Pancreas (tissue), 10 donors: ENCODE measurements at regions not wholly inside any gene's neighbourhood (a gene's known extent, or its start where the extent isn't known, plus 50 kb on each side); places are given as distances from the start of the nearest gene placed in this dataset.

Experiments
- ATAC-seq, 4 donors: fragments of 200-7000 bp; cut with Tn5 transposase; one replicate each; pipeline versions ENCODE4 v1.8.0 to v1.9.1; 2020; ENCODE audit warnings: mild to moderate bottlenecking in 4 of 4, moderate library complexity in 4 of 4
- DNase-seq, 6 donors: peaks; one replicate each; pipeline ENCODE4 v3.0.0-alpha.2; 2020
- FAIRE-seq: peaks from 2 replicates; lab custom pipeline; 2012; peaks lifted over from hg19 to GRCh38; lab: Jason Lieb, UNC
- H3K27ac ChIP-seq, 4 donors: fragments of 200-600 bp; sonication (generic); 1 replicate in 3 of 4; 2 replicates in 1 of 4; pipeline versions ENCODE4 v1.5.0 to v1.8.0; 2020
- H3K27me3 ChIP-seq, 4 donors: fragments of 200-600 bp; one replicate each; pipeline ENCODE4 v1.8.0; 2021
- H3K36me3 ChIP-seq, 3 donors: fragments of 200-600 bp; sonication (generic) in 1 of 3; one replicate each; pipeline versions ENCODE4 v1.5.0 to v1.8.0; 2020 to 2021
- H3K4me1 ChIP-seq, 3 donors: fragments of 200-600 bp; one replicate each; pipeline ENCODE4 v1.8.0; 2021
- H3K4me3 ChIP-seq, 4 donors: fragments of 200-600 bp; sonication (generic) in 2 of 4; one replicate each; pipeline versions ENCODE4 v1.5.0 to v1.8.0; 2020 to 2021
- H3K9me3 ChIP-seq, 4 donors: fragments of 200-600 bp; one replicate each; pipeline ENCODE4 v1.8.0; 2021
- WGBS, 2 donors: extraction: QIAGEN DNeasy Blood & Tissue Kit; methylation state at CpG; one replicate each; pipeline ENCODE4 v1.1.7; 2013; 5-methylcytosine and 5-hydroxymethylcytosine counted together
- intact Hi-C, 3 donors: fragments of 100-400 bp; cut with DNase I; formaldehyde crosslinking; loops; one replicate each; pipeline versions ENCODE4 v1.11.1 to v1.14.2; 2022
- TF ChIP-seq, protein P1 (sequence below), 4 donors: fragments of 200-600 bp; sonication (generic) in 3 of 4; IDR thresholded peaks; one replicate each; pipeline versions ENCODE4 v1.5.0 to v1.8.0; 2021; ENCODE audit warnings: antibody characterized with exemption in 4 of 4
- donor health status: healthy with polysubstance abuse.
- donor health status: DM: no; HTN: no; CAD: no; lungs with moderate emphysema.
- donor health status: DM: no; HTN: no; CAD: no.
- donor health status: control.
- donor health status: control.
- donor health status: Bipolar disorder and iron deficiency.
- donor health status: DM: yes; HTN: yes; CAD: no.
- donor health status: DM: no; HTN: no; CAD: no.
- donor health status: DM: no; HTN: no; CAD: no.
- donor health status: DM: yes; HTN: yes; CAD: no.

- Histone ChIP-seq H3K4me3 (no peak overlapping the region), H3K36me3 (no peaks in the 10 kb centered on the region), H3K9me3 (no peaks in the 10 kb centered on the region), H3K27ac (no peak overlapping the region), H3K27me3 (no peaks in the 10 kb centered on the region), H3K4me1 (peaks cover 0 to 15% (median 12%) of the 10 kb centered on the region in 3 donors)
- 97 to 99% methylated on average over 2 of the region's 2 CpGs for WGBS, 2 donors
- DNase-seq (no peak), ATAC-seq (no peak), FAIRE-seq (no peak)
- TF ChIP-seq, protein P1, sequence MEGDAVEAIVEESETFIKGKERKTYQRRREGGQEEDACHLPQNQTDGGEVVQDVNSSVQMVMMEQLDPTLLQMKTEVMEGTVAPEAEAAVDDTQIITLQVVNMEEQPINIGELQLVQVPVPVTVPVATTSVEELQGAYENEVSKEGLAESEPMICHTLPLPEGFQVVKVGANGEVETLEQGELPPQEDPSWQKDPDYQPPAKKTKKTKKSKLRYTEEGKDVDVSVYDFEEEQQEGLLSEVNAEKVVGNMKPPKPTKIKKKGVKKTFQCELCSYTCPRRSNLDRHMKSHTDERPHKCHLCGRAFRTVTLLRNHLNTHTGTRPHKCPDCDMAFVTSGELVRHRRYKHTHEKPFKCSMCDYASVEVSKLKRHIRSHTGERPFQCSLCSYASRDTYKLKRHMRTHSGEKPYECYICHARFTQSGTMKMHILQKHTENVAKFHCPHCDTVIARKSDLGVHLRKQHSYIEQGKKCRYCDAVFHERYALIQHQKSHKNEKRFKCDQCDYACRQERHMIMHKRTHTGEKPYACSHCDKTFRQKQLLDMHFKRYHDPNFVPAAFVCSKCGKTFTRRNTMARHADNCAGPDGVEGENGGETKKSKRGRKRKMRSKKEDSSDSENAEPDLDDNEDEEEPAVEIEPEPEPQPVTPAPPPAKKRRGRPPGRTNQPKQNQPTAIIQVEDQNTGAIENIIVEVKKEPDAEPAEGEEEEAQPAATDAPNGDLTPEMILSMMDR (IDR thresholded peaks at IDR 0.05), result no peak
- intact Hi-C loops, result no loop called here
These were observed 354.3 kb upstream of the ACTBL2 start for GRCh38 chr5:57836921-57837320.

DNA sequence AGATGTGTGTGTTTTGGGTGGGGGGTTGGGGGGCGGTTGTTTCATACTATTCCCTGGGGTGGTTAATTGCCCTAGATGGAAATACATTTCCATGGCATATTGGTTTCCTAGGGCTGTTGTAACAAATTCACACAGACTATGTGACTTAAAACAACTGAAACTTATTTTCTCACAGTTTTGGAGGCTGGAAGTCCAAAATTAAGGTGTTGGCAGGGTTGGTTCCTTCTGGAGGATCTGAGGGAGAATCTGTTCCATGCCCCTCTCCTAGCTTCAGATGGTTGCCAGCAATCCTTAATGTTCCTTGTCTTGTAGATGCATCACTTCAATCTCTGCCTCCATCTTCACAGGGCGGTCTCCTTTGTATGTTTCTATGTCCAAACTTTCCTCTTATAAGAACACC, 353.7 kb upstream of the ACTBL2 start:
- Histone ChIP-seq H3K9me3 (no peaks in the 10 kb centered on the region), H3K27ac (no peak overlapping the region), H3K4me1 (peaks cover 0 to 15% (median 12%) of the 10 kb centered on the region in 3 donors), H3K36me3 (no peaks in the 10 kb centered on the region), H3K4me3 (no peak overlapping the region), H3K27me3 (no peaks in the 10 kb centered on the region)
- TF ChIP-seq, protein P1 (IDR thresholded peaks at IDR 0.05), result no peak
- FAIRE-seq, result no peak
- intact Hi-C loops, result no loop called here
- no peak for ATAC-seq
- no peak for DNase-seq
- WGBS, 2 donors, result 95 to 98% methylated on average over 2 of the region's 2 CpGs

DNA sequence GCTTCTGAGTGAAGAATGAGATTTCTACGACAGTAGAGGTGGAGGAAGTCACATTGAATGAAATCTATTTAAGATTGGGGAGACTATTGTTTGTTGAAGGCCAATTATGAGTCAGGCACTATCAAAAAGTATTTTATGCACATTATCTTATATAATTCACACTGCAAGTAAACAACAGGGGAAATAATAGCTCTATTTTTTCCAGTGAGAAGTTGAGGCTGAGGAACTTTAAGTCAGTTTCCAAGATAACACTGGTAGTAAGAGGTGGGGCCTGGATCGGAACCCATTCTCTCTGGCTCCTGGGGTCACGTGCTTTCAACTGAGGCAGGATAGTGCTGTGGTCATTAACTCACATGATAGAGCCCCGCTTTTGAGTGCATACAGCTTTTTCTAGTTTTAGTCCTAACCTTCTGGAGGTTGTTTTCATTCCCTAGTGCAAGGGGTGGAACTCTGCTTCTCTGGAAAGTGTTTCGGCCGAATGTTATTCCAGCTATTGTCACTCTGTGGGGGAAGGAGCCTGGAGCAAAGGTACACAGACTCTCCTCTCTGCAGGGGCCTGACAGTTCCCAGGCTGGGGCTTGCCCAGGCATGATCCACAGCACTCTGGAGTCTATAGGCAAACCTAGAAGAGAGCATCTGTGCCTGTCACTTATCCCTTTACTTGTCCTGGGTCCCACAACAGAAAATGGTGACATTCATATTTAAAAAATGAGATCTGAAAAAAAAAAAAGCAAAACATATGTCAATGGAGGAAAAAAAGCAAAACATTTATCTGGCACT, 352.4 kb upstream of the ACTBL2 start:
- ATAC-seq, result peak; percentile 52 to 86 (median 60)
- DNase-seq, result peak in 3 of 6 donors; percentile 15 to 53 (median 35)
- H3K4me1 ChIP-seq, result peaks cover 0 to 15% (median 12%) of the 10 kb centered on the region in 3 donors

GRCh38 chr5:57833489-57833888, 350.9 kb upstream of the ACTBL2 start:
- Histone ChIP-seq H3K4me1 (peaks cover 0 to 15% (median 12%) of the 10 kb centered on the region in 3 donors), H3K36me3 (no peaks in the 10 kb centered on the region), H3K27ac (no peak overlapping the region), H3K27me3 (no peaks in the 10 kb centered on the region), H3K4me3 (no peak overlapping the region), H3K9me3 (no peaks in the 10 kb centered on the region)
- intact Hi-C loops, result no loop called here
- FAIRE-seq (no peak), DNase-seq (peak in 1 of 6 donors; percentile 12), ATAC-seq (peak; percentile 37 to 67 (median 56))
- TF ChIP-seq, protein P1 (IDR thresholded peaks at IDR 0.05), result no peak
- WGBS, 2 donors, result 38 to 42% methylated on average over 4 of the region's 4 CpGs

More for the DNA sequence above, 352.4 kb upstream of the ACTBL2 start:
- H3K9me3 ChIP-seq, result no peaks in the 10 kb centered on the region
- intact Hi-C loops, result no loop called here
- TF ChIP-seq, protein P1 (IDR thresholded peaks at IDR 0.05), result no peak
- H3K4me3 ChIP-seq, result no peak overlapping the region
- no peaks in the 10 kb centered on the region for H3K36me3 ChIP-seq
- H3K27me3 ChIP-seq, result no peaks in the 10 kb centered on the region
- no peak for FAIRE-seq
- WGBS, 2 donors, result 63 to 70% methylated on average over 6 of the region's 6 CpGs
- H3K27ac ChIP-seq, result no peak overlapping the region

GRCh38 chr5:57832875-57833274, 350.3 kb upstream of the ACTBL2 start:
- intact Hi-C loops, result no loop called here
- Histone ChIP-seq H3K4me1 (peaks cover 0 to 15% (median 12%) of the 10 kb centered on the region in 3 donors), H3K4me3 (no peak overlapping the region), H3K36me3 (no peaks in the 10 kb centered on the region), H3K9me3 (no peaks in the 10 kb centered on the region), H3K27me3 (no peaks in the 10 kb centered on the region), H3K27ac (no peak overlapping the region)
- TF ChIP-seq, protein P1 (IDR thresholded peaks at IDR 0.05), result no peak
- ATAC-seq, result no peak
- no peak for FAIRE-seq
- no peak for DNase-seq
- 54 to 63% methylated on average over 2 of the region's 2 CpGs for WGBS, 2 donors
